HL-60 (cell line): ENCODE measurements at regions not wholly inside any gene's neighbourhood (a gene's known extent, or its start where the extent isn't known, plus 50 kb on each side); places are given as distances from the start of the nearest gene placed in this dataset.

Experiments used
- CTCF ChIP-seq: IDR thresholded peaks from one replicate; pipeline ENCODE4 v1.5.1; 2011; ENCODE audit warnings: low read length, control low read depth, inconsistent platforms; ENCODE audit not compliant: insufficient read depth
- GABPA ChIP-seq: IDR thresholded peaks from 2 replicates; pipeline ENCODE4 v1.6.1; 2012; ENCODE audit warnings: low read depth
- POLR2AphosphoS5 ChIP-seq: IDR thresholded peaks from 2 replicates; pipeline ENCODE4 v1.6.1; 2012; ENCODE audit warnings: low read depth
- REST ChIP-seq: IDR thresholded peaks from 2 replicates; pipeline ENCODE4 v1.6.1; 2012; ENCODE audit warnings: low read depth; ENCODE audit not compliant: insufficient replicate concordance

- no peak for TF ChIP-seq GABPA
- TF ChIP-seq CTCF: no peak
- no peak for TF ChIP-seq POLR2AphosphoS5
- TF ChIP-seq REST: no peak
Observed at GRCh38 chr16:50857881-50858280, 116.0 kb downstream of the CYLD start.
